ENCODE measurements at regions not wholly inside any gene's neighbourhood (a gene's known extent, or its start where the extent isn't known, plus 50 kb on each side); places are given as distances from the start of the nearest gene placed in this dataset.

- Histone ChIP-seq H3K9me3 (ENCODE audit: control insufficient read depth in 2 of 2, insufficient read depth in 1 of 2, low read length in 1 of 2) (no peaks in the 10 kb centered on the region), H3K27me3 (ENCODE audit: control insufficient read depth in 2 of 2, insufficient read depth in 1 of 2, low read length in 1 of 2) (no peaks in the 10 kb centered on the region), H3K4me1 (ENCODE audit: control insufficient read depth in 2 of 2, insufficient read depth in 2 of 2, low read length in 2 of 2) (no peaks in the 10 kb centered on the region), H3K36me3 (ENCODE audit: control insufficient read depth in 2 of 2, insufficient read depth in 2 of 2, low read length in 1 of 2) (no peaks in the 10 kb centered on the region), H3K4me3 (ENCODE audit: low read length in 2 of 2) (no peak overlapping the region), H3K27ac (ENCODE audit: low read depth in 1 of 2, low read length in 1 of 2) (no peak overlapping the region)
- no peak for DNase-seq (ENCODE audit: low read depth in 6 of 9, low spot score in 9 of 9)
- 82% methylated on average over 17 of the region's 17 CpGs for WGBS
Observed at GRCh38 chr1:22328331-22329147, 123.1 kb upstream of the ZBTB40 start.

GRCh38 chr1:22329148-22329515 is 122.5 kb upstream of the ZBTB40 start:
- H3K9me3 ChIP-seq (ENCODE audit: control insufficient read depth in 2 of 2, insufficient read depth in 1 of 2, low read length in 1 of 2): no peaks in the 10 kb centered on the region

GRCh38 chr1:22330092-22330759 is 121.4 kb upstream of the ZBTB40 start:
- no peaks in the 10 kb centered on the region for H3K36me3 ChIP-seq (ENCODE audit: control insufficient read depth in 2 of 2, insufficient read depth in 2 of 2, low read length in 1 of 2)
- DNase-seq (ENCODE audit: low read depth in 6 of 9, low spot score in 9 of 9): no peak
- H3K4me1 ChIP-seq (ENCODE audit: control insufficient read depth in 2 of 2, insufficient read depth in 2 of 2, low read length in 2 of 2): no peaks in the 10 kb centered on the region
- no peak overlapping the region for H3K27ac ChIP-seq (ENCODE audit: low read depth in 1 of 2, low read length in 1 of 2)
- H3K9me3 ChIP-seq (ENCODE audit: control insufficient read depth in 2 of 2, insufficient read depth in 1 of 2, low read length in 1 of 2): no peaks in the 10 kb centered on the region
- H3K4me3 ChIP-seq (ENCODE audit: low read length in 2 of 2): no peak overlapping the region
- WGBS: 87% methylated on average over 13 of the region's 13 CpGs
- H3K27me3 ChIP-seq (ENCODE audit: control insufficient read depth in 2 of 2, insufficient read depth in 1 of 2, low read length in 1 of 2): no peaks in the 10 kb centered on the region

More at GRCh38 chr1:22329148-22329515, 122.5 kb upstream of the ZBTB40 start:
- H3K4me1 ChIP-seq (ENCODE audit: control insufficient read depth in 2 of 2, insufficient read depth in 2 of 2, low read length in 2 of 2): no peaks in the 10 kb centered on the region
- 82% methylated on average over 9 of the region's 9 CpGs for WGBS
- H3K27ac ChIP-seq (ENCODE audit: low read depth in 1 of 2, low read length in 1 of 2): no peak overlapping the region
- DNase-seq (ENCODE audit: low read depth in 6 of 9, low spot score in 9 of 9): no peak
- H3K36me3 ChIP-seq (ENCODE audit: control insufficient read depth in 2 of 2, insufficient read depth in 2 of 2, low read length in 1 of 2): no peaks in the 10 kb centered on the region
- no peaks in the 10 kb centered on the region for H3K27me3 ChIP-seq (ENCODE audit: control insufficient read depth in 2 of 2, insufficient read depth in 1 of 2, low read length in 1 of 2)
- H3K4me3 ChIP-seq (ENCODE audit: low read length in 2 of 2): no peak overlapping the region

GRCh38 chr1:22330760-22331119 is 120.9 kb upstream of the ZBTB40 start:
- whole genome bisulfite sequencing: 84% methylated on average over 1 of the region's 1 CpG

GRCh38 chr1:22331618-22332423 is 119.8 kb upstream of the ZBTB40 start:
- H3K36me3 ChIP-seq (ENCODE audit: control insufficient read depth in 2 of 2, insufficient read depth in 2 of 2, low read length in 1 of 2): no peaks in the 10 kb centered on the region
- no peaks in the 10 kb centered on the region for H3K4me1 ChIP-seq (ENCODE audit: control insufficient read depth in 2 of 2, insufficient read depth in 2 of 2, low read length in 2 of 2)
- no peak overlapping the region for H3K27ac ChIP-seq (ENCODE audit: low read depth in 1 of 2, low read length in 1 of 2)
- 93% methylated on average over 17 of the region's 17 CpGs for WGBS
- H3K4me3 ChIP-seq (ENCODE audit: low read length in 2 of 2): no peak overlapping the region
- DNase-seq (ENCODE audit: low read depth in 6 of 9, low spot score in 9 of 9): no peak
- H3K9me3 ChIP-seq (ENCODE audit: control insufficient read depth in 2 of 2, insufficient read depth in 1 of 2, low read length in 1 of 2): no peaks in the 10 kb centered on the region
- no peaks in the 10 kb centered on the region for H3K27me3 ChIP-seq (ENCODE audit: control insufficient read depth in 2 of 2, insufficient read depth in 1 of 2, low read length in 1 of 2)

More at GRCh38 chr1:22330760-22331119, 120.9 kb upstream of the ZBTB40 start:
- Histone ChIP-seq H3K4me1 (ENCODE audit: control insufficient read depth in 2 of 2, insufficient read depth in 2 of 2, low read length in 2 of 2) (no peaks in the 10 kb centered on the region), H3K9me3 (ENCODE audit: control insufficient read depth in 2 of 2, insufficient read depth in 1 of 2, low read length in 1 of 2) (no peaks in the 10 kb centered on the region), H3K27ac (ENCODE audit: low read depth in 1 of 2, low read length in 1 of 2) (no peak overlapping the region), H3K4me3 (ENCODE audit: low read length in 2 of 2) (no peak overlapping the region), H3K36me3 (ENCODE audit: control insufficient read depth in 2 of 2, insufficient read depth in 2 of 2, low read length in 1 of 2) (no peaks in the 10 kb centered on the region), H3K27me3 (ENCODE audit: control insufficient read depth in 2 of 2, insufficient read depth in 1 of 2, low read length in 1 of 2) (no peaks in the 10 kb centered on the region)
- no peak for DNase-seq (ENCODE audit: low read depth in 6 of 9, low spot score in 9 of 9)

GRCh38 chr1:22332424-22332717 is 119.3 kb upstream of the ZBTB40 start:
- DNase-seq (ENCODE audit: low read depth in 6 of 9, low spot score in 9 of 9): no peak
- Histone ChIP-seq H3K9me3 (ENCODE audit: control insufficient read depth in 2 of 2, insufficient read depth in 1 of 2, low read length in 1 of 2) (no peaks in the 10 kb centered on the region), H3K4me3 (ENCODE audit: low read length in 2 of 2) (no peak overlapping the region), H3K36me3 (ENCODE audit: control insufficient read depth in 2 of 2, insufficient read depth in 2 of 2, low read length in 1 of 2) (no peaks in the 10 kb centered on the region), H3K27me3 (ENCODE audit: control insufficient read depth in 2 of 2, insufficient read depth in 1 of 2, low read length in 1 of 2) (no peaks in the 10 kb centered on the region), H3K27ac (ENCODE audit: low read depth in 1 of 2, low read length in 1 of 2) (no peak overlapping the region), H3K4me1 (ENCODE audit: control insufficient read depth in 2 of 2, insufficient read depth in 2 of 2, low read length in 2 of 2) (no peaks in the 10 kb centered on the region)
- 98% methylated on average over 4 of the region's 4 CpGs for WGBS

GRCh38 chr1:22332795-22333499 is 118.7 kb upstream of the ZBTB40 start:
- no peaks in the 10 kb centered on the region for H3K9me3 ChIP-seq (ENCODE audit: control insufficient read depth in 2 of 2, insufficient read depth in 1 of 2, low read length in 1 of 2)
- H3K36me3 ChIP-seq (ENCODE audit: control insufficient read depth in 2 of 2, insufficient read depth in 2 of 2, low read length in 1 of 2): no peaks in the 10 kb centered on the region
- H3K4me1 ChIP-seq (ENCODE audit: control insufficient read depth in 2 of 2, insufficient read depth in 2 of 2, low read length in 2 of 2): no peaks in the 10 kb centered on the region
- no peak for DNase-seq (ENCODE audit: low read depth in 6 of 9, low spot score in 9 of 9)
- no peak overlapping the region for H3K4me3 ChIP-seq (ENCODE audit: low read length in 2 of 2)
- no peak overlapping the region for H3K27ac ChIP-seq (ENCODE audit: low read depth in 1 of 2, low read length in 1 of 2)
- 54% methylated on average over 6 of the region's 6 CpGs for WGBS
- no peaks in the 10 kb centered on the region for H3K27me3 ChIP-seq (ENCODE audit: control insufficient read depth in 2 of 2, insufficient read depth in 1 of 2, low read length in 1 of 2)

GRCh38 chr1:22333516-22334121 is 118.0 kb upstream of the ZBTB40 start:
- Histone ChIP-seq H3K4me3 (ENCODE audit: low read length in 2 of 2) (no peak overlapping the region), H3K36me3 (ENCODE audit: control insufficient read depth in 2 of 2, insufficient read depth in 2 of 2, low read length in 1 of 2) (no peaks in the 10 kb centered on the region), H3K27ac (ENCODE audit: low read depth in 1 of 2, low read length in 1 of 2) (no peak overlapping the region), H3K27me3 (ENCODE audit: control insufficient read depth in 2 of 2, insufficient read depth in 1 of 2, low read length in 1 of 2) (no peaks in the 10 kb centered on the region), H3K4me1 (ENCODE audit: control insufficient read depth in 2 of 2, insufficient read depth in 2 of 2, low read length in 2 of 2) (no peaks in the 10 kb centered on the region), H3K9me3 (ENCODE audit: control insufficient read depth in 2 of 2, insufficient read depth in 1 of 2, low read length in 1 of 2) (no peaks in the 10 kb centered on the region)
- 95% methylated on average over 2 of the region's 2 CpGs for WGBS
- no peak for DNase-seq (ENCODE audit: low read depth in 6 of 9, low spot score in 9 of 9)

All from thymus (tissue), 11 donors.